Transverse colon (tissue), 4 donors: ENCODE measurements at regions not wholly inside any gene's neighbourhood (a gene's known extent, or its start where the extent isn't known, plus 50 kb on each side); places are given as distances from the start of the nearest gene placed in this dataset.
A peak's percentile ranks its signal among the peaks of the same experiment; 100 is the strongest.

ENCODE experiments used
- DNase-seq: peaks from one replicate; pipeline ENCODE4 v3.0.0-alpha.2; 2019
- H3K27ac ChIP-seq, 4 donors: fragments of 200-600 bp; sonication (generic); 2 replicates each; pipeline ENCODE4 v1.5.1; 2016 to 2018; ENCODE audit warnings: inconsistent platforms in 4 of 4
- H3K27me3 ChIP-seq: fragments of 200-600 bp; sonication (generic); 2 replicates; pipeline ENCODE4 v1.5.1; 2017; ENCODE audit warnings: inconsistent platforms
- H3K36me3 ChIP-seq, 4 donors: fragments of 200-600 bp; sonication (generic); 2 replicates each; pipeline ENCODE4 v1.5.1; 2017 to 2019; ENCODE audit warnings: inconsistent platforms in 4 of 4
- H3K4me1 ChIP-seq, 4 donors: fragments of 200-600 bp; sonication (generic); 2 replicates each; pipeline ENCODE4 v1.5.1; 2017 to 2020; ENCODE audit warnings: inconsistent platforms in 4 of 4
- H3K4me3 ChIP-seq, 4 donors: fragments of 200-600 bp; sonication (generic); 1 replicate in 1 of 4; 2 replicates in 3 of 4; pipeline versions ENCODE4 v1.5.1 to v1.6.1; 2017 to 2019; ENCODE audit warnings: inconsistent platforms in 4 of 4
- H3K9me3 ChIP-seq, 2 donors: fragments of 200-600 bp; sonication (generic); 2 replicates each; pipeline ENCODE4 v1.5.1; 2017 to 2019; ENCODE audit warnings: inconsistent platforms in 2 of 2
- CTCF ChIP-seq, 5 experiments: fragments of 200-600 bp in 3 of 5; fragments of 450-650 bp in 2 of 5; sonication (generic) in 3 of 5; IDR thresholded peaks; 1 replicate in 2 of 5; 2 replicates in 3 of 5; pipeline ENCODE4 v1.5.1; 2016 to 2017; ENCODE audit warnings: antibody characterized with exemption in 5 of 5, inconsistent platforms in 3 of 5, mild to moderate bottlenecking in 2 of 5, moderate library complexity in 1 of 5
- EP300 ChIP-seq: sonication (generic); formaldehyde crosslinking; IDR thresholded peaks from one replicate; pipeline ENCODE4 v1.6.1; 2017; ENCODE audit warnings: antibody characterized with exemption, low read depth
- POLR2A ChIP-seq: fragments of 450-650 bp; IDR thresholded peaks from one replicate; pipeline ENCODE4 v1.6.1; 2016; ENCODE audit warnings: antibody characterized with exemption, mild to moderate bottlenecking, moderate library complexity
- POLR2AphosphoS5 ChIP-seq, 3 donors: sonication (generic); formaldehyde crosslinking; IDR thresholded peaks; one replicate each; pipeline ENCODE4 v1.6.1; 2016; ENCODE audit warnings: antibody characterized with exemption in 3 of 3
- WGBS, 2 donors: methylation state at CpG; one replicate each; pipeline ENCODE4 v1.1.5; 2018; ENCODE audit warnings: low coverage in 1 of 2; 5-methylcytosine and 5-hydroxymethylcytosine counted together
- in situ Hi-C, 4 donors: fragments of 200-750 bp; cut with MboI; loops; one replicate each; pipeline versions ENCODE4 v1.15.0 to v1.15.1; 2017; ENCODE audit warnings: low sequenced_read_pairs in 3 of 4, low pct_ligation_motif_present in 1 of 4, low pct_unique_long_range_greater_than_20kb in 1 of 4
- intact Hi-C: fragments of 100-400 bp; cut with DNase I; formaldehyde crosslinking; loops from one replicate; pipeline ENCODE4 v1.15.1; 2023; ENCODE audit warnings: low total_unique reads

DNA sequence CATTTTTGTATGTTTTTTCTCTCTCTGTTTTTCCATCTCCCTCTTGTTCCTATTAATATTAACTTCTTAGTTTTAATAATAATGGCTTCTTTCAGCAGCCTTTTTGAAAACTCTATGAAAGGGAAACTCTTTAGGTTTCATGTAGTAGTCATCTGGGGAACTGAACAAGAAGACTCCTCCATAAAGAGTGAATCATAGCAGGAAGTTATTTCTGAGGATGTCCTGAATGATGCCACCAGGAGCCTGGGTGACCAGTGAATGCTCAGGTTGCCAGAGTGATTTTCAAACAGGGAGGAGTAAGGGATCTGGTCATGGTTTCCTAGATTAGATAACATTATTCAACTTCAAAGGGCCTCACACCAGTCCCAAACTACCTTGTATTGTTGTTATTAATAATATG is 212.8 kb upstream of the PDE5A start:
- Histone ChIP-seq H3K27me3 (no peaks in the 10 kb centered on the region), H3K4me1 (no peaks in the 10 kb centered on the region), H3K36me3 (no peaks in the 10 kb centered on the region), H3K9me3 (peaks cover 0 to 11% of the 10 kb centered on the region in 2 donors), H3K4me3 (no peak overlapping the region), H3K27ac (no peak overlapping the region)
- DNase-seq, result no peak
- intact Hi-C loops, result no loop called here
- TF ChIP-seq CTCF (IDR thresholded peaks at IDR 0.05), result no peak
- TF ChIP-seq EP300, result no peak
- no peak for TF ChIP-seq POLR2AphosphoS5 (IDR thresholded peaks at IDR 0.05)
- in situ Hi-C loops, result no loop called here

GRCh38 chr4:119835613-119835910 is 207.0 kb upstream of the PDE5A start:
- Histone ChIP-seq H3K27ac (no peak overlapping the region), H3K4me1 (peaks cover 0 to 11% (median 0%) of the 10 kb centered on the region in 4 donors), H3K4me3 (no peak overlapping the region), H3K27me3 (no peaks in the 10 kb centered on the region), H3K9me3 (peaks cover 0 to 11% of the 10 kb centered on the region in 2 donors), H3K36me3 (no peaks in the 10 kb centered on the region)
- TF ChIP-seq CTCF (IDR thresholded peaks at IDR 0.05), result no peak
- no peak for TF ChIP-seq EP300
- no peak for TF ChIP-seq POLR2AphosphoS5 (IDR thresholded peaks at IDR 0.05)
- no peak for TF ChIP-seq POLR2A
- intact Hi-C loops, result no loop called here
- in situ Hi-C loops, result no loop called here
- WGBS, 2 donors, result 44 to 50% methylated on average over 1 of the region's 1 CpG
- DNase-seq, result no peak

- WGBS, 2 donors, result 24 to 33% methylated on average over 3 of the region's 3 CpGs
- in situ Hi-C loops, result no loop called here
These were observed 206.5 kb upstream of the PDE5A start for GRCh38 chr4:119834906-119835612.

DNA sequence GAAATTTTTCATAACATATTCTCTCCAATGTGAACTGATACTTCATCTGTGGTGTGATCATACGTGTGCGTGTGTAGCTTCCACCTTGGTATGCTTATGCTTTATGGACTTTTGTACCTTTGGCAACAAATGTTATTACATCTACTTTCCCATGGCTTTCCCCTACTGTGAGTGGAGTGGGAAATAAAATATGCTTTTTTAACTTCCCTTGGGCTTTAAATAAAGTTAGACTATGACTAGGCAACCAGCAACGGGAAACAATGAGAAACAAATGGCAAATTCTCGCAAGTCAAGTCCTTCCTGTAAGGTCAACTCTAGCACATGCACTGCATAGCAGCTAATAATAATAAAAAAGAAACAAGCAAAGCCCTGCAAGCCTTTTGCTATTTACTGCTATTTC is 205.0 kb upstream of the PDE5A start:
- WGBS, 2 donors, result 77 to 79% methylated on average over 4 of the region's 4 CpGs

More at GRCh38 chr4:119834906-119835612, 206.5 kb upstream of the PDE5A start:
- TF ChIP-seq EP300, result no peak
- TF ChIP-seq POLR2A, result no peak
- TF ChIP-seq CTCF (IDR thresholded peaks at IDR 0.05), result no peak
- no peak for TF ChIP-seq POLR2AphosphoS5 (IDR thresholded peaks at IDR 0.05)
- DNase-seq, result no peak
- H3K27me3 ChIP-seq, result no peaks in the 10 kb centered on the region
- H3K4me3 ChIP-seq, result no peak overlapping the region
- intact Hi-C loops, result no loop called here
- H3K4me1 ChIP-seq, result peaks cover 0 to 11% (median 0%) of the 10 kb centered on the region in 4 donors
- peaks cover 0 to 11% of the 10 kb centered on the region in 2 donors for H3K9me3 ChIP-seq
- peak overlapping the region in 1 of 4 donors; percentile 18 for H3K27ac ChIP-seq
- H3K36me3 ChIP-seq, result no peaks in the 10 kb centered on the region

GRCh38 chr4:119832776-119833175 is 204.2 kb upstream of the PDE5A start:
- intact Hi-C loops, result no loop called here

More for the DNA sequence above, 205.0 kb upstream of the PDE5A start:
- Histone ChIP-seq H3K27me3 (no peaks in the 10 kb centered on the region), H3K36me3 (no peaks in the 10 kb centered on the region), H3K9me3 (peaks cover 0 to 4% of the 10 kb centered on the region in 2 donors), H3K4me1 (peaks cover 0 to 11% (median 0%) of the 10 kb centered on the region in 4 donors), H3K27ac (no peak overlapping the region), H3K4me3 (no peak overlapping the region)
- in situ Hi-C loops, result no loop called here
- no peak for DNase-seq
- intact Hi-C loops, result no loop called here
- no peak for TF ChIP-seq POLR2A

More at GRCh38 chr4:119832776-119833175, 204.2 kb upstream of the PDE5A start:
- WGBS, 2 donors, result 72 to 82% methylated on average over 2 of the region's 2 CpGs
- Histone ChIP-seq H3K27ac (no peak overlapping the region), H3K27me3 (no peaks in the 10 kb centered on the region), H3K36me3 (no peaks in the 10 kb centered on the region), H3K9me3 (no peaks in the 10 kb centered on the region), H3K4me1 (peaks cover 0 to 11% (median 0%) of the 10 kb centered on the region in 4 donors), H3K4me3 (no peak overlapping the region)
- no peak for TF ChIP-seq CTCF (IDR thresholded peaks at IDR 0.05)
- no peak for TF ChIP-seq POLR2A
- TF ChIP-seq EP300, result no peak
- no peak for TF ChIP-seq POLR2AphosphoS5 (IDR thresholded peaks at IDR 0.05)
- no peak for DNase-seq
- in situ Hi-C loops, result no loop called here
